ENCODE measurements at regions not wholly inside any gene's neighbourhood (a gene's known extent, or its start where the extent isn't known, plus 50 kb on each side); places are given as distances from the start of the nearest gene placed in this dataset.

- Mint-ChIP-seq H3K27me3 (peaks cover 11% of the 10 kb centered on the region), H3K27ac (no peak overlapping the region), H3K4me3 (no peak overlapping the region), H3K9me3 (no peaks in the 10 kb centered on the region), H3K36me3 (ENCODE audit: low read depth) (no peaks in the 10 kb centered on the region), H3K4me1 (ENCODE audit: low read depth) (no peaks in the 10 kb centered on the region)
- Histone ChIP-seq H3K27ac (ENCODE audit: low read depth in 1 of 2, low read length in 2 of 2) (no peak overlapping the region), H3K4me3 (ENCODE audit: low read length) (no peak overlapping the region), H3K4me1 (ENCODE audit: insufficient read depth, low read length) (no peaks in the 10 kb centered on the region), H3K9me3 (ENCODE audit: control insufficient read depth in 1 of 2, insufficient read depth in 1 of 2, low read length in 2 of 2) (peaks cover 0 to 4% of the 10 kb centered on the region in 2 experiments), H3K36me3 (ENCODE audit: insufficient read depth, low read length) (no peaks in the 10 kb centered on the region), H3K27me3 (ENCODE audit: control insufficient read depth in 1 of 2, insufficient read depth in 2 of 2, low read length in 2 of 2) (peaks cover 0 to 8% of the 10 kb centered on the region in 2 experiments)
- ChIA-PET POLR2A (no interaction called here), CTCF (no interaction called here)
- TF ChIP-seq CTCF (IDR thresholded peaks at IDR 0.05), result no peak
- intact Hi-C loops (cut with DNase I, micrococcal nuclease), result no loop called here
- DNase-seq, result no peak
- no peak for ATAC-seq (ENCODE audit: poor library complexity)
These were observed 86.3 kb downstream of the ASCL1 start for GRCh38 chr12:103043531-103044486.

DNA sequence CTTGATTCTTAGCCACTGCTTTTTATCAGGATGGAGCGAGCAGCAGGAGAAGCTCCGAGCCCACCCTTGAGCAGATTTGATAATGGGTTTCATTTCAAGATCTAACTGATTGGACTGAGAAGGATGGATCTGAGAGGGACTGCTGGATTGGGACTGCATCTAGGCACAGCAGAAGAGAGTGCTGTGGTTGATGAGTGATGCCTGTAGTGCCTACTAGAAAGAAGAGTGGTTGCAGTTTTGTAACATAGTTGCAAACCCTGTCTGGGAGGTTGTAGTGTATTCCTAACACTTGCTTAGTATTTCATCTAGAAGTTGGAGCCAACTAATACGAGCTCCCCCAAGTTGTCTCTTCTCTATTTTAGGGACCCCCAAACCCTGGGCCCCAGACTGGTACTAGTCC is 88.7 kb downstream of the ASCL1 start:
- ATAC-seq (ENCODE audit: poor library complexity) (no peak), DNase-seq (no peak)
- no peak for TF ChIP-seq CTCF (IDR thresholded peaks at IDR 0.05)
- H3K9me3 ChIP-seq (ENCODE audit: control insufficient read depth in 1 of 2, insufficient read depth in 1 of 2, low read length in 2 of 2), result peaks cover 0 to under 1% of the 10 kb centered on the region in 2 experiments
- H3K4me1 ChIP-seq (ENCODE audit: insufficient read depth, low read length), result no peaks in the 10 kb centered on the region
- peaks cover 0 to 8% of the 10 kb centered on the region in 2 experiments for H3K27me3 ChIP-seq (ENCODE audit: control insufficient read depth in 1 of 2, insufficient read depth in 2 of 2, low read length in 2 of 2)
- Mint-ChIP-seq H3K27me3 (peaks cover 5% of the 10 kb centered on the region), H3K9me3 (peaks cover 4% of the 10 kb centered on the region), H3K36me3 (ENCODE audit: low read depth) (no peaks in the 10 kb centered on the region), H3K4me3 (no peak overlapping the region), H3K27ac (no peak overlapping the region), H3K4me1 (ENCODE audit: low read depth) (no peaks in the 10 kb centered on the region)
- H3K4me3 ChIP-seq (ENCODE audit: low read length), result no peak overlapping the region
- no peak overlapping the region for H3K27ac ChIP-seq (ENCODE audit: low read depth in 1 of 2, low read length in 2 of 2)
- POLR2A ChIA-PET, result no interaction called here
- CTCF ChIA-PET, result no interaction called here
- intact Hi-C loops (cut with DNase I, micrococcal nuclease), result no loop called here
- no peaks in the 10 kb centered on the region for H3K36me3 ChIP-seq (ENCODE audit: insufficient read depth, low read length)

DNA sequence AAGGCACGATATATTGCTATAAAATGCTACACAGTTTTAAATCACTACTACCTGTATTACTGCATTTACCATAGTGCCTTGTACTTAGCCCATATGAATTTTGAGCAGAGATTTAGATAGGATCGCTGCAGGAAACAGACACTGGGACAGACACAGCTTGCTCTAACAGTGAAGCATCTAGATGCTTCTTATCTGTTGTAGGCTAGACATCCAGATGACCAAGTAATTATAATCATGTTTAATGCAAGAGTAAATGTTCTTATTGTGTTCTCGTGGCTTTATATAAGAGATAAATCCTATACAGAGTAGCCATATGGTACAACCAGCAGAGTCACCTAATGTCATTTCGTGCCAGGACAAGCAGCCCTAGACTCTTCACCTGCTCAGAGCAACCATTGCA is 92.8 kb downstream of the ASCL1 start:
- DNase-seq (no peak), ATAC-seq (ENCODE audit: poor library complexity) (no peak)
- POLR2A ChIA-PET, result no interaction called here
- TF ChIP-seq CTCF (IDR thresholded peaks at IDR 0.05), result no peak
- Histone ChIP-seq H3K27me3 (ENCODE audit: control insufficient read depth in 1 of 2, insufficient read depth in 2 of 2, low read length in 2 of 2) (no peaks in the 10 kb centered on the region), H3K27ac (ENCODE audit: low read depth in 1 of 2, low read length in 2 of 2) (no peak overlapping the region), H3K36me3 (ENCODE audit: insufficient read depth, low read length) (no peaks in the 10 kb centered on the region), H3K4me1 (ENCODE audit: insufficient read depth, low read length) (no peaks in the 10 kb centered on the region), H3K4me3 (ENCODE audit: low read length) (no peak overlapping the region), H3K9me3 (ENCODE audit: control insufficient read depth in 1 of 2, insufficient read depth in 1 of 2, low read length in 2 of 2) (no peaks in the 10 kb centered on the region)
- H3K27me3 Mint-ChIP-seq, result peaks cover 5% of the 10 kb centered on the region
- intact Hi-C loops (cut with DNase I, micrococcal nuclease), result no loop called here
- no peaks in the 10 kb centered on the region for H3K4me1 Mint-ChIP-seq (ENCODE audit: low read depth)
- CTCF ChIA-PET, result no interaction called here
- H3K27ac Mint-ChIP-seq, result no peak overlapping the region
- no peak overlapping the region for H3K4me3 Mint-ChIP-seq
- peaks cover 4% of the 10 kb centered on the region for H3K9me3 Mint-ChIP-seq
- no peaks in the 10 kb centered on the region for H3K36me3 Mint-ChIP-seq (ENCODE audit: low read depth)
